ENCODE measurements at regions not wholly inside any gene's neighbourhood (a gene's known extent, or its start where the extent isn't known, plus 50 kb on each side); places are given as distances from the start of the nearest gene placed in this dataset.

DNA sequence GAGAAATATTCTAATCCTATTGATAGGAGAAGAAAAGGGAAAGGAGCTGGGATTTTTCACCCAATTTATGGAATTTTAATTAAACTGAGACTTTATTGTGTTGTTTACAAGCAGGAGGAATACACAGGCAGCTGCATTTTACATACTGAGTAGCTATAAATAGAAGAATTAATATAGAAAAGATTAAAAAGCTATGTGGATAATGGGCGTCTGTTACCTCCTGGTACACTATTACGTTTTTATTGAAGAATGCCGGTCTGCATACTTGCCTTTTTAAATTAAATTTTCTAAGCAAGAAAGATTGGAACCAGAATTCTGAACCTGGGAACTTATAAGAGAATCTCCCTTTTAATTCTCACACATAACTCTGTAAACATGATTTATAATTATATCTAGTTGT, 52.1 kb upstream of the CACHD1 start:
- Histone ChIP-seq H3K4me1 (no peaks in the 10 kb centered on the region), H3K36me3 (no peaks in the 10 kb centered on the region), H3K27me3 (no peaks in the 10 kb centered on the region), H3K27ac (no peak overlapping the region), H3K4me3 (no peak overlapping the region), H3K9me3 (no peaks in the 10 kb centered on the region)
- ATAC-seq (ENCODE audit: low FRiP score in 2 of 2) (no peak), DNase-seq (no peak)
- 93 to 94% methylated on average over 3 of the region's 3 CpGs for WGBS, 2 donors
- no peak for TF ChIP-seq POLR2A (IDR thresholded peaks at IDR 0.05)
- TF ChIP-seq POLR2AphosphoS5 (IDR thresholded peaks at IDR 0.05), result no peak
- no peak for TF ChIP-seq EP300 (IDR thresholded peaks at IDR 0.05)
- TF ChIP-seq, protein P1, sequence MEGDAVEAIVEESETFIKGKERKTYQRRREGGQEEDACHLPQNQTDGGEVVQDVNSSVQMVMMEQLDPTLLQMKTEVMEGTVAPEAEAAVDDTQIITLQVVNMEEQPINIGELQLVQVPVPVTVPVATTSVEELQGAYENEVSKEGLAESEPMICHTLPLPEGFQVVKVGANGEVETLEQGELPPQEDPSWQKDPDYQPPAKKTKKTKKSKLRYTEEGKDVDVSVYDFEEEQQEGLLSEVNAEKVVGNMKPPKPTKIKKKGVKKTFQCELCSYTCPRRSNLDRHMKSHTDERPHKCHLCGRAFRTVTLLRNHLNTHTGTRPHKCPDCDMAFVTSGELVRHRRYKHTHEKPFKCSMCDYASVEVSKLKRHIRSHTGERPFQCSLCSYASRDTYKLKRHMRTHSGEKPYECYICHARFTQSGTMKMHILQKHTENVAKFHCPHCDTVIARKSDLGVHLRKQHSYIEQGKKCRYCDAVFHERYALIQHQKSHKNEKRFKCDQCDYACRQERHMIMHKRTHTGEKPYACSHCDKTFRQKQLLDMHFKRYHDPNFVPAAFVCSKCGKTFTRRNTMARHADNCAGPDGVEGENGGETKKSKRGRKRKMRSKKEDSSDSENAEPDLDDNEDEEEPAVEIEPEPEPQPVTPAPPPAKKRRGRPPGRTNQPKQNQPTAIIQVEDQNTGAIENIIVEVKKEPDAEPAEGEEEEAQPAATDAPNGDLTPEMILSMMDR (IDR thresholded peaks at IDR 0.05), result no peak

Small RNAs in the stretch of these regions (small RNA-seq; reads per million reads assigned to genes)
- gene RNU7-62P, result 0 reads per million in 4 donors

Data from upper lobe of left lung (tissue), 6 donors.